H9 (cell line): ENCODE measurements at regions not wholly inside any gene's neighbourhood (a gene's known extent, or its start where the extent isn't known, plus 50 kb on each side); places are given as distances from the start of the nearest gene placed in this dataset.

Source experiments
- DNase-seq: peaks from one replicate; pipeline ENCODE4 v3.0.0-alpha.2; 2017
- H2AFZ ChIP-seq: one replicate; pipeline ENCODE4 v1.6.1; 2013; ENCODE audit warnings: mild to moderate bottlenecking, low read length, control low read depth, moderate library complexity
- H2AK5ac ChIP-seq: 2 replicates; pipeline ENCODE4 v1.6.1; 2013; ENCODE audit warnings: low read length, control low read depth, mixed read lengths; ENCODE audit not compliant: insufficient read length
- H2BK120ac ChIP-seq: one replicate; pipeline ENCODE4 v1.6.1; 2013; ENCODE audit warnings: low read depth, mild to moderate bottlenecking, low read length, control low read depth, inconsistent platforms; ENCODE audit not compliant: poor library complexity, severe bottlenecking
- H2BK12ac ChIP-seq: 2 replicates; pipeline ENCODE4 v1.6.1; 2013; ENCODE audit warnings: low read length, control low read depth, mixed read lengths, low read depth; ENCODE audit not compliant: insufficient read length
- H2BK15ac ChIP-seq: 2 replicates; pipeline ENCODE4 v1.6.1; 2013; ENCODE audit warnings: low read depth, low read length, control low read depth
- H2BK20ac ChIP-seq: one replicate; pipeline ENCODE4 v1.6.1; 2013; ENCODE audit warnings: low read depth, mild to moderate bottlenecking, low read length, control low read depth, inconsistent platforms; ENCODE audit not compliant: poor library complexity, severe bottlenecking
- H2BK5ac ChIP-seq: 2 replicates; pipeline ENCODE4 v1.6.1; 2013; ENCODE audit warnings: low read length, control low read depth, mixed read lengths; ENCODE audit not compliant: insufficient read length
- H3K14ac ChIP-seq: 2 replicates; pipeline ENCODE4 v1.6.1; 2013; ENCODE audit warnings: low read length, control low read depth; ENCODE audit not compliant: insufficient read depth
- H3K18ac ChIP-seq: 2 replicates; pipeline ENCODE4 v1.6.1; 2013; ENCODE audit warnings: low read depth, mild to moderate bottlenecking, mixed read lengths, low read length, control low read depth; ENCODE audit not compliant: insufficient read length
- H3K23ac ChIP-seq: 2 replicates; pipeline ENCODE4 v1.6.1; 2013; ENCODE audit warnings: low read length, control low read depth, mixed read lengths, low read depth; ENCODE audit not compliant: insufficient read length
- H3K23me2 ChIP-seq: 2 replicates; pipeline ENCODE4 v1.6.1; 2013; ENCODE audit warnings: low read depth, mild to moderate bottlenecking, mixed read lengths, low read length, control low read depth; ENCODE audit not compliant: insufficient read length, poor library complexity, severe bottlenecking
- H3K27ac ChIP-seq: 2 replicates; pipeline ENCODE4 v1.5.1; 2013; ENCODE audit warnings: low read length, control low read depth, mixed read lengths, low read depth; ENCODE audit not compliant: insufficient read length
- H3K27me3 ChIP-seq: 2 replicates; pipeline ENCODE4 v1.6.1; 2013; ENCODE audit warnings: low read length, control low read depth, inconsistent platforms; ENCODE audit not compliant: insufficient read depth
- H3K4ac ChIP-seq: 2 replicates; pipeline ENCODE4 v1.6.1; 2013; ENCODE audit warnings: low read depth, mild to moderate bottlenecking, control low read depth, inconsistent platforms, low read length, moderate library complexity
- H3K4me1 ChIP-seq: 2 replicates; pipeline ENCODE4 v1.6.1; 2013; ENCODE audit warnings: low read length, control low read depth, inconsistent platforms; ENCODE audit not compliant: insufficient read depth
- H3K4me2 ChIP-seq: 2 replicates; pipeline ENCODE4 v1.6.1; 2013; ENCODE audit warnings: low read length, control low read depth, mixed read lengths; ENCODE audit not compliant: insufficient read length, insufficient read depth
- H3K56ac ChIP-seq: 2 replicates; pipeline ENCODE4 v1.6.1; 2013; ENCODE audit warnings: low read depth, mild to moderate bottlenecking, mixed read lengths, low read length, control low read depth; ENCODE audit not compliant: insufficient read length
- H3K79me1 ChIP-seq: 2 replicates; pipeline ENCODE4 v1.6.1; 2013; ENCODE audit warnings: low read depth, mild to moderate bottlenecking, moderate library complexity, low read length, control low read depth, inconsistent platforms; ENCODE audit not compliant: insufficient read depth, poor library complexity, severe bottlenecking
- H3K79me2 ChIP-seq: 2 replicates; pipeline ENCODE4 v1.6.1; 2013; ENCODE audit warnings: low read length, control low read depth, inconsistent platforms; ENCODE audit not compliant: insufficient read depth
- H3K9ac ChIP-seq: 2 replicates; pipeline ENCODE4 v1.6.1; 2013; ENCODE audit warnings: low read length, control low read depth, mixed read lengths; ENCODE audit not compliant: insufficient read length; ENCODE audit errors: extremely low read depth
- H3K9me3 ChIP-seq: one replicate; pipeline ENCODE4 v1.6.1; 2013; ENCODE audit warnings: low read depth, low read length, inconsistent platforms; ENCODE audit not compliant: control insufficient read depth
- H3T11ph ChIP-seq: one replicate; pipeline ENCODE4 v1.6.1; 2013; ENCODE audit warnings: mild to moderate bottlenecking, low read length, control low read depth, inconsistent platforms
- H4K20me1 ChIP-seq: one replicate; pipeline ENCODE4 v1.6.1; 2013; ENCODE audit not compliant: control insufficient read depth, insufficient read length, insufficient read depth
- H4K5ac ChIP-seq: 2 replicates; pipeline ENCODE4 v1.6.1; 2013; ENCODE audit warnings: low read depth, mild to moderate bottlenecking, mixed read lengths, low read length, control low read depth; ENCODE audit not compliant: insufficient read length
- H4K8ac ChIP-seq: replicated peaks from 2 replicates; pipeline ENCODE4 v1.6.1; 2013; ENCODE audit warnings: low read length, control low read depth, mixed read lengths, low read depth; ENCODE audit not compliant: insufficient read length
- H4K91ac ChIP-seq: 2 replicates; pipeline ENCODE4 v1.6.1; 2013; ENCODE audit warnings: low read depth, mild to moderate bottlenecking, moderate library complexity, mixed read lengths, low read length, control low read depth; ENCODE audit not compliant: insufficient read length
- H3K27ac Mint-ChIP-seq, 3 experiments: 2 replicates in 2 of 3; 3 replicates in 1 of 3; pipeline ENCODE4 v1.8.0; 2020 to 2021; ENCODE audit warnings: mixed read lengths in 3 of 3, mild to moderate bottlenecking in 1 of 3, moderate library complexity in 1 of 3
- H3K27me3 Mint-ChIP-seq: 2 replicates; pipeline ENCODE4 v1.8.0; 2021; ENCODE audit warnings: low read depth, mild to moderate bottlenecking, moderate library complexity, mixed read lengths
- H3K36me3 Mint-ChIP-seq, 3 experiments: 2 replicates in 2 of 3; 3 replicates in 1 of 3; pipeline ENCODE4 v1.8.0; 2020 to 2021; ENCODE audit warnings: low read depth in 3 of 3, mixed read lengths in 3 of 3; ENCODE audit not compliant: insufficient read depth in 1 of 3
- H3K4me1 Mint-ChIP-seq, 2 experiments: 2 replicates each; pipeline ENCODE4 v1.8.0; 2020; ENCODE audit warnings: mixed read lengths in 2 of 2
- H3K4me3 Mint-ChIP-seq, 2 experiments: 2 replicates in 1 of 2; 3 replicates in 1 of 2; pipeline ENCODE4 v1.8.0; 2020 to 2021; ENCODE audit warnings: mild to moderate bottlenecking in 2 of 2, mixed read lengths in 2 of 2, moderate library complexity in 1 of 2
- H3K9me3 Mint-ChIP-seq, 2 experiments: 2 replicates in 1 of 2; 3 replicates in 1 of 2; pipeline ENCODE4 v1.8.0; 2020; ENCODE audit warnings: mild to moderate bottlenecking in 2 of 2, mixed read lengths in 2 of 2, moderate library complexity in 1 of 2
- WGBS: extraction: QIAGEN DNeasy Blood & Tissue Kit; methylation state at CpG from one replicate; pipeline ENCODE4 v1.1.7; 2013; ENCODE audit warnings: missing lambda C conversion rate, low lambda C conversion rate, mixed read lengths; ENCODE audit not compliant: insufficient read length; ENCODE audit errors: extremely low coverage; 5-methylcytosine and 5-hydroxymethylcytosine counted together
- TF ChIP-seq, protein P1 (sequence below): fragments of 200-600 bp; sonication (generic); conservative IDR thresholded peaks from 3 replicates; pipeline ENCODE4 v1.8.0; 2021; ENCODE audit warnings: antibody characterized with exemption, mild to moderate bottlenecking

- Histone ChIP-seq H3K79me2 (no peaks in the 10 kb centered on the region), H3K27me3 (no peaks in the 10 kb centered on the region), H3K18ac (no peak overlapping the region), H2BK15ac (no peak overlapping the region), H3K79me1 (no peaks in the 10 kb centered on the region), H3K14ac (no peak overlapping the region), H4K8ac (no peak overlapping the region), H4K5ac (no peak overlapping the region), H3K27ac (no peak overlapping the region), H2BK5ac (no peak overlapping the region), H2AK5ac (no peak overlapping the region), H2BK12ac (no peak overlapping the region), H3K9ac (no peak overlapping the region), H3K56ac (no peak overlapping the region), H3K4me1 (no peaks in the 10 kb centered on the region), H4K20me1 (no peaks in the 10 kb centered on the region), H2BK20ac (no peak overlapping the region), H4K91ac (no peak overlapping the region), H3K4ac (no peak overlapping the region), H2AFZ (no peak overlapping the region), H2BK120ac (no peak overlapping the region), H3K4me2 (no peak overlapping the region), H3K23ac (no peak overlapping the region), H3K9me3 (no peaks in the 10 kb centered on the region), H3T11ph (no peak overlapping the region), H3K23me2 (no peaks in the 10 kb centered on the region)
- Mint-ChIP-seq H3K36me3 (peaks cover 3 to 22% (median 3%) of the 10 kb centered on the region in 3 experiments; a peak in 3 of 7 replicates), H3K27me3 (no peaks in the 10 kb centered on the region), H3K4me3 (no peak overlapping the region), H3K27ac (no peak overlapping the region), H3K9me3 (peaks cover 8 to 14% of the 10 kb centered on the region in 2 experiments; a peak in 4 of 5 replicates), H3K4me1 (no peaks in the 10 kb centered on the region)
- DNase-seq = no peak
- TF ChIP-seq, protein P1, sequence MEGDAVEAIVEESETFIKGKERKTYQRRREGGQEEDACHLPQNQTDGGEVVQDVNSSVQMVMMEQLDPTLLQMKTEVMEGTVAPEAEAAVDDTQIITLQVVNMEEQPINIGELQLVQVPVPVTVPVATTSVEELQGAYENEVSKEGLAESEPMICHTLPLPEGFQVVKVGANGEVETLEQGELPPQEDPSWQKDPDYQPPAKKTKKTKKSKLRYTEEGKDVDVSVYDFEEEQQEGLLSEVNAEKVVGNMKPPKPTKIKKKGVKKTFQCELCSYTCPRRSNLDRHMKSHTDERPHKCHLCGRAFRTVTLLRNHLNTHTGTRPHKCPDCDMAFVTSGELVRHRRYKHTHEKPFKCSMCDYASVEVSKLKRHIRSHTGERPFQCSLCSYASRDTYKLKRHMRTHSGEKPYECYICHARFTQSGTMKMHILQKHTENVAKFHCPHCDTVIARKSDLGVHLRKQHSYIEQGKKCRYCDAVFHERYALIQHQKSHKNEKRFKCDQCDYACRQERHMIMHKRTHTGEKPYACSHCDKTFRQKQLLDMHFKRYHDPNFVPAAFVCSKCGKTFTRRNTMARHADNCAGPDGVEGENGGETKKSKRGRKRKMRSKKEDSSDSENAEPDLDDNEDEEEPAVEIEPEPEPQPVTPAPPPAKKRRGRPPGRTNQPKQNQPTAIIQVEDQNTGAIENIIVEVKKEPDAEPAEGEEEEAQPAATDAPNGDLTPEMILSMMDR = no peak
- WGBS = no CpG with 5 or more reads among the region's 3 CpGs
Measured at GRCh38 chr7:119996634-119997033, 276.3 kb upstream of the KCND2 start.
